SKM-1 treated with dmso at 0.1 percent for 144 hours (cell line): ENCODE measurements at regions not wholly inside any gene's neighbourhood (a gene's known extent, or its start where the extent isn't known, plus 50 kb on each side); places are given as distances from the start of the nearest gene placed in this dataset.
"Not testable (repeated sequence)": the region's sequence is repeated elsewhere in the genome, so short reads cannot be mapped to it uniquely, and the experiment has no call there.

Experiments used
- DNase-seq: peaks from one replicate; lab custom pipeline; 2025; ENCODE audit not compliant: unreplicated experiment; lab: John Stamatoyannopoulos, UW

DNA sequence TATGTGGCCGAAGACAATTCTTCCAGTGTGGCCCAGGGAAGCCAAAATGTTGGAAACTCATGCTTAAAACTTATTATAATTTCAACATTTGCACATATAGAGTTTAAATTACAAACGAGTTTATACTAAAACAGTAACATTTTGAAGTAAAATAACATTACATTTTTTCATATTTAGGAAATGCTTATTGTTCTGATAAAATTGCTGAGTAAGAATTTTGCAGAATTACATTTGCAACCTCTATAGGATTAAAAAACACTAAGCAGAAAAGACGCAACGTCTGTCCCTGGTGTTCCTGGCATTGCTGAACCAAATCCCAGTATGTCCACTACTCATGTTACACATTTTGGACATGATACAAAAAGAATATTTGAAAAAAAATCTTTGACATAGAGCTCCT lies 1241.2 kb downstream of the SUCLG1 start:
- DNase-seq: no peak

DNA sequence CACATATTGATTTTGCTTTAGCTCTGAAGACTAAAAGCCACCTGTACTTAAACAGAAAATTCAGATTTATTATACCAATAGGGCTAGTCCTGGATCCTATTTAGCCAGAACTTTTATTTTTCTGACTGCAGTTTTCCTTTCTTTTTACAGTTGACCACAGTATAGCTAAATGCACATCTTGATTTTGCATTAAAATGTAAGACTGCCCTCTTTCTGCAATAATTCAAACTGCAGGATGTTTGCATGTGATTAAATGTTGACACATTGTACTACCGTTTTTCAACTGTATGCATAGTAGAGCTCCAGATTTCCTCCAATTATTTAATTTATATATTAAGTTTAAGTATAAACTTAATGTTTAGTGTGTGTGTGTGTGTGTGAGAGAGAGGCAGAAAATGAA lies 1262.9 kb downstream of the SUCLG1 start:
- peak; percentile 33 for DNase-seq

DNA sequence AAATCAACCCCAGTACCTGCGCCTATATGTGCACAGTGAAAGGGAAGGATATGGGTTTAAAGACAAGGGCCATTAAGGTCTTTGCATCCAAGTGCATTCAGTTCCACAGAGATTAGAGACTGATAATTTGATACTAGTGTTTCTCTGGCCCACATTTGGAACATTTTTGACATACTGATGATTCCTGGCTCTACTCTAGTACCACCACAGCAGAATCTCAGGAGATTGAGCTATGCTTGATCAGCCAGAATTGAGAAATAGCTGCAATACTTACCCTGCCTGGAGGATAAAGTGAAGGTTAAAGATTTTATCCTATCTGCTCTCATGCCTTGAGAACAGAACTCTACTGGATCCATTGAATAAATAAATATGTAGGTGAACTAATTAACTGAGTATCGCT lies 1267.8 kb downstream of the SUCLG1 start:
- no peak for DNase-seq

DNA sequence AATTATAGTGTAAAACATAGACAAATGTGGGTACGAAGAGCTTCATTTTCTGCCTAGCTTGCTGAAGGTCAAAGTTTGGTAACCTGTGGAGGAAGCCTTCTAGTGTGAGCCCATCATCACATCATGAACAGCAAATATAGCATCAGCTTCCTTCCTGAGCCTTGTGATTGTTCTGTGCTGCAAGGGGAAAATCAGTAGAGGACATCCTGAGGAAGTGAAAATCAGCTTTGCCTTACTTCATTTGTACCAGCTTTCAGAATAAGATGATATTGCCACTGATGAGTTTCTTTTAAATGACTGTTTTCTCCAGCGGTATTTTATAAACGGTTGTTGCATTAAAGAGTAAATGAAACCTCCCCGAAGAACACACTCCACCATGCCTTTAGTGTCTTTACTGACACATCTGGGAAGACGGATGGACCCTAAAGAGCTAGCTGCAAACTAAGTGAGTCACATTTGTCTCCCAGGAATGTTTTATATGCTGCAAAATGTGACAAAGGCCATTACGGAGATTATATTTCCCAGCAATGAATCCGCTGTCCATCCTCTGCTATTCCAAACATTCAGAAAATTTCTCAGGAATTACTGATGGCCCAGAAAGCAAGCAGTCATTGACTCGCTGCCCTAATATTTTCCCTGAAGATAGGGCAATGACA lies 1272.8 kb downstream of the SUCLG1 start:
- DNase-seq: no peak

DNA sequence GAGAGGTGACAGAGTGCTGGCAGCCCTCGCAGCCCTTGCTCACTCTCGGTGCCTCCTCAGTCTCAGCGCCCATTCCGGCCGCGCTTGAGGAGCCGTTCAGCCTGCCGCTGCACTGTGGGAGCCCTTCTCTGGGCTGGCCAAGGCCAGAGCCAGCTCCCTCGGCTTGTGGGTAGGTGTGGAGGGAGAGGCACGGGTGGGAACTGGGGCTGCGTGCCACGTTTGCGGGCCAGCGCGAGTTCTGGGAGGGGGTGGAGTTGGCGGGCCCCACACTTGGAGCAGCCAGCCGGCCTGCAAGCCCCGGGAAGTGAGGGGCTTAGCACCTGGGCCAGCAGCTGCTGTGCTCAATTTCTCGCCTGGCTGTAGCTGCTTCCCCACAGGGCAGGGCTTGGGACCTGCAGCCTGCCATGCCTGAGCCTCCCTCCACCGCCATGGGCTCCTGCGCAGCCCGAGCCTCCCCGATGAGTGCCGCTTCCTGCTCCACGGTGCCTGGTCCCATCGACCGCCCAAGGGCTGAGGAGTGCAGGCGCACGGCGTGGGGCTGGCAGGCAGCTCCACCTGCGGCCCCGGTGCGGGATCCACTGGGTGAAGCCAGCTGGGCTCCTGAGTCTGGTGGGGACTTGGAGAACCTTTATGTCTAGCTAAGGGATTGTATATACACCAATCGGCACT lies 1278.1 kb downstream of the SUCLG1 start:
- not testable (repeated sequence) for DNase-seq

DNA sequence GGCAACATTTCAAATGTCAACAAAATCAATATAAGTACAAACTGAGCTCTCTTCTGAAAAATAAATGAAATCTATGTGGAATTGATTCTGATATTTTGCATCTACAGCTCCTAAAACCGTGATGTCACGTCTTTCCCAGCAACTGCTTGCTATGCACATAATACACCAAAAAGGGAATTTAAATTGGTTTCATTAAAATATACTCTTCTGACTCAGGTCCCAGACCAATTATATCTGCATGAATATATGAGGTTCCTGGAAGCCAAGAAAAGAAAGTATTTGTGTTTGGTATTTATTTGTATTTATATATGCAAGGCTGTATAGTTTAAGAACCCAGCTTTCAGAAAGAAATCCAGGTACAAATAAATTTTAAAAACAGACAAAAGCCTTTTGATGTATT lies 1282.5 kb downstream of the SUCLG1 start:
- DNase-seq: no peak

DNA sequence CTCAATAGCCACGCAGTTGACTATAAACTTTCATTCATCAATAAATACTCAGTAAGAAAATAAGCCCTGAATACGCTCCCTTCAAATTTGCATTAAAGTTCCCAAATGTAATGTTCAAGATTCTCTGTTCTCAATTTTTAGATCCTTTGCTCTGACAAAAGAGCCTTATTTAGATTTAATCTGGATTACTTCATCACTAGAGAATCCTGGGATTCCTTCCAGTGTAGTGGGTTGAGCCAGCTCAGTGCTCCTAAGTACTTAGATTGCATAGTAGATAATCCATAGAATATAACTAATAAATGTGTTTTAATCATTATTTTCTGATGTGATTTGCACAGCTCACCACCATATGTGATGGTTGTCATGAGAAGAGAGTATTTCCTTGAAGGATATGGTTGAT lies 1286.2 kb downstream of the SUCLG1 start:
- no peak for DNase-seq

DNA sequence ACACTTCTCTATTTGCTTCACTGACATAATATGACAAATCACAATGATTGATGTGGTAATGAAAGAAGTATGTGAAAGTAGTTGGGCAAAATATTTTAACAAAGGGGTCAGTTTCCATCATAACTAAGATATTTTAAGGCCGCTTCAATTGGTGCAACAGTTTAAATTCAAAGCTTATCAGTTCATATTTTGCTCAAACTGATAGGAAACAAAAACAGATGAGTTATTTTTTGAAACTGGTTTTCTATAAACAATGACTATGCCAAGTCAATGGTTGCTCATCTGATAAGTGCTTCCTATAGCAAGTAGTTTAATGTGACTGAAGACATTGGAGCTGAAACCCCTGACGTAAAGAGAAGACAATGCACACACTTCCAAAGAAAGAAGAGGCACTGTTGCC lies 1290.7 kb downstream of the SUCLG1 start:
- DNase-seq: no peak

DNA sequence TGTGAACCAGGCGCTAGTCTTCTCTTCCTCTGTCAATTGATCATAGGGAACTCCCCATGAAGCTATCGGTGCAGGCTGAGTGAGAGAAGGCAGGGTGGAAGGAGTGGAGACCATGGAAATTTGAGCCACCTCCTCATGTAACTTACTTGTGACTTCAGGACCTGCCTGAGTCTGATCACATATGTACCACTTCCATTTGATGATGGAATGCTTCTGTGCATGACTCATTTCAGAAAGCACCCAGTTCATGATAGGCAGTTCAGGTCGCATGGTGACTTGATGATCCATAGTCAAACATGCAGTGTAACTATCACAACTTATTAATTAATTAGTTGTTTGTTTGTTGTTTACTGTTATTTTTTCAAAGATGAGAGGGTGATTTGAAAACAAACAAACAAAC lies 1296.7 kb downstream of the SUCLG1 start:
- no peak for DNase-seq

DNA sequence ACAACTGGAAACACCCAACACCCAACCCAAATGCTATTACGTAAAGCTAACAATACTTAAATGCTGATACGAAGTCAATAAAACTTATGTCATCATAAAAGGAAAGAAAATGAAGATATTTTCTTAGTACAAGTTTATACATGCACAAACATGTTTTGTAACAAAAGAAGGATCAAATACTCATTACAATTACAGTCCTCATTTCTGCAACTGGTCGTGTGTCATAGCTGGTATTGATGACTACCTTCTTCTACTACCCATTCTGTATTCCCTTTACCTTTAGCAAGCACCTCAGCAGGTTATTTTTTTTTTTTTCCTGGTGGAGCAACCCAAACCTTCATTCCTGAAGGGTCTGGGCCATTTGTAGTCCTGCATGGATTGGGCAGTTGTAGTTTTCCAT lies 1298.5 kb downstream of the SUCLG1 start:
- DNase-seq: no peak

DNA sequence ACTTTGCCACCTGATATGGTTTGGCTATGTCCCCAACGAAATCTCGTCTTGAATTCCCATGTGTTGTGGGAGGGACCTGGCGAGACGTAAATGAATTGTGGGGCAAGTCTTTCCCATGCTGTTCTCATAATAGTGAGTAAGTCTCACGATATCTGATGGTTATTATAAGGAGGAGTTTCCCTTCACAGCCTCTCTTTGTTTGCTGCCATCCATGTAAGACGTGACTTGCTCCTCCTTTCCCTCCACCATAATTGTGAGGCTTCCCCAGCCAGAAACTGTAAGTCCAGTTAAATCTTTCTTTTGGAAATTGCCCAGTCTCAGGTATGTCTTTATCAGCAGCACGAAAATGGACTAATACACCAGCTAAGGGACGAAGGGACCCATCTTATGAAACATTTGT lies 1303.3 kb downstream of the SUCLG1 start:
- no peak for DNase-seq

DNA sequence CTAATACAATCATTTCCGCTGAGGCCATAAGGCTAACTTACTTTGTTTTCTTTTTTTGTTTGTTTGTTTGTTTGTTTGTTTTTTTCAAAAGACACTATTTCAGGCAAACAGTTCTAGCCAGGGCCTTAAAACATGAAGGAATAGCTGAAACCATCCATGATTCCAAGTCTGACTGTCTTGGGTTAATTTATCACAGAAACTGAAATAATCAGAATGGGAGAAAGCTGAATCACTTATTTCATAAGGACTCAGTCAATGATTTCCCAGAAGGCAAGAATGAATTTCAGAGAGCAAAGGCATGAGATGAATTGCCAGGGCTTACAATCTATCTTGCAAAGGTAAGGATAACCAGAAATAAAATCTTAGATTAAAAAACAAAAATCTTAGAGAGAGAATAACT lies 1315.1 kb downstream of the SUCLG1 start:
- no peak for DNase-seq

DNA sequence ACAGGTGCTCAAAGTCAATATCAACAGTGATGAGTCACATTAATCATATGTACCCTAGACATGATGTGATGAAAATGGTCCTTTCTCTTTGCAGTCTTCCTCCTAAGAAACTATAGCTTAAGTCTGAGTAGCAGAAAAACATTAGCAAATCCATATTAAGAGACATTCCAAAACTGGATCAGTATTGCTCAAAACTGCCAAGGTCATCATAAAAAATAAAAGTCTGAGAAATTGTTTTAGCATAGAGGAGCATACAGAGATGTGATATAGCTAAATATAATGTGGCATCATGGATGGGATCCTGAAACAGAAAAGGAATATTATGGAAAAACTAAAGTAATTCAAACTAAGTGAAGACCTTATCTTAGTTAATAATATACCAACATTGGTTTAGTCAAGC lies 1316.1 kb downstream of the SUCLG1 start:
- DNase-seq: no peak

DNA sequence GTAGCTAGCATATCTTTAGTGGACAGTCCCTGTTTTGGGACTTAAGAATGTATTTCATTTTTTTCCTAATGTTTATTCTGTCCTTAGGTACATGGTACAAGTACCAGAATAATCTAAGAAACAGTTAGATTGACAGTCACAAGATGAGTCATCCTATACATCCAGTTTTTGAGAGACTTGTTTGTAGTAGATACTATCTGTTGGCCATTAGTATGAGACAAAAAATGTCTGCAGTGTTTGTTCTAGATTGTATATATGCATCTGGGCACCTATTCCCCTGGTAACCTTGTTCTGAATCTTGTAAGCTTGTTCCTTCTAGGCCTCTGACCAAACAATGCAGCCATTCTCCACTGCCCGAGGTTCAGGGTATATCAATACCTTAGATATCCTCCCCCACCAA lies 1343.5 kb downstream of the SUCLG1 start:
- DNase-seq: no peak

DNA sequence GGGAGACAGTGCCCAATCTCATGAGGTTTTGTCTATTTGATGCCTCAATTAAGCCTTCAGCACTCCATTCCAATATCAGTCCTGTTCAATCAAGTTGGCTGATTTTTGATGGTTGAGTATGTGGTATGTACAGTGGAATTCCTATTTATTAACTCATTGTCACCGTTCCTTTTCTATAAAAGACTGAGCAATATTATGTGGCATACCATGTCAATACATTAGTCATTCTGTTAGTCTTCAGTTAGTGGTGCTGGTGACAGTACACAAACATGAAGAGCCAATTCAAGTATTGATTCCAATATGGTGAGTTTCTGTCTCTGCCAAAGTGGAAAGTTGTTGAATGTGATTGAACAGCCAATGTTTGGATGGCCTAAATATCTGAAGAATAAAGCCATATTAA lies 1343.9 kb downstream of the SUCLG1 start:
- DNase-seq: no peak

DNA sequence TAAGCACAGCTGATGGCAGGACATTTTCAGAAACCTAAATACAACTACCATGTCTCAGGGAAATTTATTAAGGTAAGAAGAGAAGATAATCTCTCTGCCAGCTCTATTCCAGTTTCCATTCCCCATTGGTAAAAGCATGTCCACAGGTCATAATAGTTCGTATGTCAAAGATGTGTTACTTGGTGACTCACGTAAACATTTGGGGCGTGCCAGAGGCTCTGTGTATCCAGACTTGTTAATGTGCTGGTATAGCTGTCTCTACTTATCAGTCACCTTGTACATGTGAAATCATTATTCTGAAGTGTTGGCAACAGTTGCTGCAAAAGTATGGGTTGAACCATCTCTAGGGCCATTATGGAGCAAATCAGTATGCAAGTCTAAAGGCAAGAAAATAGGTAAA lies 1345.1 kb downstream of the SUCLG1 start:
- no peak for DNase-seq

DNA sequence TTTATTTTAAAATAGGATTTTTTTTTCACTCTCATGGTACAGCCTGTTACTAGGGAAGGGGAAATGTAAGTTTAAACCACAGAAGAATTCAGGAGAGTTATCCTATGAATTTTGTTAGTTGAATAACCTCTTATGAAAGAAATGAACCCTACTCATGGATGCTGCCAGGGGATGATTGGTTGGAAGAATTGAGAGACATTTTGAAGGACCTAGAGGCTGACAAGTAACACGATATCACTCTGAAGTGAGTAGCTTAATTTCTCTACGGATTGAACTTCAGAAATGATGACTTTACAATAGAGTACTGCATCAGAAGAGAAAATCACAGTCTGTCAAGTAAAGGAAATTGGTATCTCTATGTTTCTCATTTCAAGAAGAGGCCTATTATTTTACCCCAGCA lies 1346.2 kb downstream of the SUCLG1 start:
- DNase-seq: no peak

DNA sequence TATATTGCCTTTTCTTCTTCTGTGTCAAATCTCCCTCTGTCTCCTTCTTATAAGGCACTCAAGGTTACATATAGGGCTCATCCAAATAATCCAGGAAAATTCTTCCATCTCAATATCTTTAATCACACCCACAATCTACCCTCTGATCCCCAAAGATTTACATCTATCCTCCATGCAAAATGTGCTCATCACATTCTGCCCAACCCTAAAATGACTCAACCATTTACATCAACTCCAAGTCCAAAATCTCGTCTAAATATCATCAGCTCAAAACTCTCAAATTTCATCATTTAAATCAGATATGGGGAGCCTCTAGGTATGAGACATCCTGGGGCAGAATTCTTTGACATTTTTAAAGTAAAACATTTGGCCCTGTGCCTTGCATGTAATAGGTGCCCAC lies 1349.8 kb downstream of the SUCLG1 start:
- DNase-seq: no peak

DNA sequence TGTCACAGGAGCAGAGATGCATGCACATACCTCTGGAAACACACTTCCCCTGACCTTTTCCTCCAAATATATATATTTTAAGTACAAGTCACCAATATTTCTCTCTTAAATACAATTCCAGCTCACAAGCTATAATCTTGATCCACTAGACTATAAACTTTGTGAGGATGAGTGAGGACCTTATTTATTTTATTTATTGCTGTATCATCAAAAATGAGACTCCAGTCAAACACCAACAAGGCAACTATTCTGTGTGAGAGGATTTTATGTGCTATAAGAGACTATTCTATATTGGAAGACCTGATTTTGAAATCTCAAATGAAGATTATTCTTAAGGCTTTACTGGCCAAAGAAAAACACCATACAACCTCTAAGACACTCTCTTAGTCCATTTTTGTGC lies 1352.2 kb downstream of the SUCLG1 start:
- DNase-seq: no peak

DNA sequence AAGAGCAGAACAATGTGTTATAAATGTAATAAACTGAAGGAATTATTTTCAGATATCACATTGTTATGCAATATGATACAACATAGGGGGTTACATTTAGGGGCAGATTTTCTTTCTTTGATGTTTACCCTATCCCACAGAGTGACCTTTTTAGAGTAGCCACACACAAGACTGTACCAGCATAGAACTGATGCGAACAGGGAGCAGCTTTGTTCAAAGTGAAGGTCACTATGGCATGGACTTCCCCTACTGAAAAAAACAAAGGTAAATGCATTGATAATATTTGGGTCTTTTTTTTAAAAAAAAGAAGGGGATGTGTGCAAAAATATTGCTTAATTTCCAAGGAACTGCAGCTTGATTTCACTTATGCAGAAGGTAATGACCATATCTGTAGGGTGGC lies 1354.9 kb downstream of the SUCLG1 start:
- no peak for DNase-seq

DNA sequence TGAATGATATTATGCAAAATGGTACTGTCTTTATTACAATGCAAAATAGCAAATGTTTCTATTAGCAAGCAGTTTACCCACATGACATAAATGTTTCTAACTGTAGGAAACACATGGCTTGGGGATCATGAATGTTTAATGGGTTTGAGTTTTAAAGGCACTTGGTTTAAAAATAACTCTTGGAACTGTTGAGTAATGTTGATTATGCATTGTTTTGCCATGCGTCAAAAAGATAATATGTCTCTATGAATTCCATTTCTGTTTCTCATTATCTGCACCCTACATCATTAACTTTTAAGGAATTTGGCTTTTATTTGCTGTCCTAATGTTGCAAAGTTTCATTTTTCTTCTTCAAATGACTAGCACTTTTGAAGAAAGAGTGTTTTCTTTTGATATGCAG lies 1355.5 kb downstream of the SUCLG1 start:
- no peak for DNase-seq

DNA sequence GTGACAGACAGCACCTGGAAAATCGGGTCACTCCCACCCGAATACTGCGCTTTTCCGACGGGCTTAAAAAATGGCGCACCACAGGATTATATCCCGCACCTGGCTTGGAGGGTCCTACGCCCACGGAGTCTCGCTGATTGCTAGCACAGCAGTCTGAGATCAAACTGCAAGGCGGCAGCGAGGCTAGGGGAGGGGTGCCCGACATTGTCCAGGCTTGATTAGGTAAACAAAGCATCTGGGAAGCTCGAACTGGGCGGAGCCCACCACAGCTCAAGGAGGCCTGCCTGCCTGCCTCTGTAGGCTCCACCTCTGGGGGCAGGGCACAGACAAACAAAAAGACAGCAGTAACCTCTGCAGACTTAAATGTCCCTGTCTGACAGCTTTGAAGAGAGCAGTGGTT lies 1370.0 kb downstream of the SUCLG1 start:
- not testable (repeated sequence) for DNase-seq

DNA sequence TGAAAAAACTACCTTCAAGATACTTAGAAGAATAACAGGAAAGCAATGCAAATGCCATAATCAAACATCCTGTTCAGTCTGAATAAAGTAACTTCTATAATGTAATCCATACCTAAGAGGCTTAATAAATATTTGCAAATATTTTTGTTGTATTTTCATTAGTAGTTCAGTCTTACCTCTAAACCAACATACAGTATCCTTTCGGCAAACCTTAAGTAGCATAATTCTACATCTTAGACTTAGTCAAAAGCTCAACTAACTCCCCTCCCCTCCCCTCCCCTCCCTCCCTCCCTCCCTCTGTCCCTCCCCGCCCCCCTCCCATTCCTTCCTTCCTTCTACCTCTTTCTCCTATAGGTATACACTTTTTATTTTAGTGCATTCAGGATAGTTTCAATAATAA lies 1373.2 kb downstream of the SUCLG1 start:
- no peak for DNase-seq
